ENCODE measurements at regions not wholly inside any gene's neighbourhood (a gene's known extent, or its start where the extent isn't known, plus 50 kb on each side); places are given as distances from the start of the nearest gene placed in this dataset.

- TF ChIP-seq CTCF (IDR thresholded peaks at IDR 0.05) (no peak), POLR2A (IDR thresholded peaks at IDR 0.05) (no peak)
Measured at GRCh38 chrX:44674906-44675305, 132.2 kb upstream of the FUNDC1 start.
